UCSD-AML1 (cell line): ENCODE measurements at regions not wholly inside any gene's neighbourhood (a gene's known extent, or its start where the extent isn't known, plus 50 kb on each side); places are given as distances from the start of the nearest gene placed in this dataset.

ENCODE experiments used
- DNase-seq: peaks from one replicate; lab custom pipeline; 2025; ENCODE audit not compliant: unreplicated experiment; lab: John Stamatoyannopoulos, UW

- no peak for DNase-seq
Measured at GRCh38 chr10:88023676-88024075, 160.3 kb downstream of the PTEN start.

DNA sequence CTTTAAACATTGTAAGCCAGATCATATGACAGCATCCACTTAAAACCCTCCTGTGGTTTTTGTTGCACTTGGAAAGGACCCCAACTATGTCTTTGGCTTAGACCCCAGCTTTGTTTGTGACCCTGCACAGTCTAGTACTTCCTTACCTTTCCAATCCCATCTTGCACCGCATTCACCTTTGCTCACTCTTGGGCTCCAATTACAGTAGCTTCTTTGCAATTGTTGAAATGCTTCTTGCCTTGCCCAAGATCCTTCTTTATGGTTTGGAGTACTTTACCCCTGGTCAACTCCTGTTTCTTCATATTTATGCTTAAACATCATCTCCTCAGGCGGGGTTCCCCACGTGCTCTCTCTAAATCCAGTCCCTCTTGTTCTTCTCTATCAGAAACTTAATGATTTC, 162.6 kb downstream of the PTEN start:
- DNase-seq: no peak

- DNase-seq: peak; percentile 42
Measured at GRCh38 chr10:88027570-88027969, 164.1 kb downstream of the PTEN start.

DNA sequence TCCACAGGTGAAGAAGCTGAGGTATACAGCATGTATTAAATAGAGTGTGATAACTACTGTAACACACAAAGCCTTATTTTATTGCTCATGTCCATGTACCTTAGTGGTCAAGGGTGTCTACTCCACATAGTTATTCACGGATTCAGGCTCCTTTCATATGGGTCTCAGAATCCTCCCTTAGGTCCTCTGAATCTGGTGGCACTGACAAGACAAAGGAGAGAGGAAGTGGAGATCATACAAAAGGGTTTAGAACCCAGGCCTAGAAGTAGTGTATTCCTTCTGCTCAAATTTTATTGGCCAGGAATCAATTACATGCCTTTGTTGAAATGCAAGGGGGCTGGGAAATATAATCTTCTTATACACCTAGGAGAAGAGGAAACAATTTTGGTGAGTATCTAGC, 164.6 kb downstream of the PTEN start:
- DNase-seq: no peak

- DNase-seq: no peak
Measured at GRCh38 chr10:88028654-88029053, 165.2 kb downstream of the PTEN start.

DNA sequence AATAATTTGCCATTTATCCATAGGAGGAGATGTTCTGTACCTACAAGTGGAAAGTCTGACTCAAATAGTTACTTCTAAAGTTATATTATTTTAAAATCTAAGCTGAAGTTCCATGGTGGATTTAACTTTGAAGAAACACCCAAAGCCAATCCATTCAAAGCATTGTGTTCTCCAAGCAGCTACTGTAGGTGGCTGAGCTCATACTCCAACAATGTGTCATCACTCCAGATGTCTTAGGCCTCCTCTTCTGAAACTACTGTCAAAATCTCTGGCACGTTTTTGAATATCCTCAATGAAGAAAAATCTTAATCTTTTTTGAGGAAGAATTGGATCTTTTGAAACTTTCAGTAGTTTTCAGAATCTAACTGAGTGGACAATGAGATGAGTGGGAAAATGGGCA, 169.1 kb downstream of the PTEN start:
- DNase-seq: no peak

GRCh38 chr10:88033385-88033784, 170.0 kb downstream of the PTEN start:
- no peak for DNase-seq

GRCh38 chr10:88033793-88034192, 170.4 kb downstream of the PTEN start:
- no peak for DNase-seq

DNA sequence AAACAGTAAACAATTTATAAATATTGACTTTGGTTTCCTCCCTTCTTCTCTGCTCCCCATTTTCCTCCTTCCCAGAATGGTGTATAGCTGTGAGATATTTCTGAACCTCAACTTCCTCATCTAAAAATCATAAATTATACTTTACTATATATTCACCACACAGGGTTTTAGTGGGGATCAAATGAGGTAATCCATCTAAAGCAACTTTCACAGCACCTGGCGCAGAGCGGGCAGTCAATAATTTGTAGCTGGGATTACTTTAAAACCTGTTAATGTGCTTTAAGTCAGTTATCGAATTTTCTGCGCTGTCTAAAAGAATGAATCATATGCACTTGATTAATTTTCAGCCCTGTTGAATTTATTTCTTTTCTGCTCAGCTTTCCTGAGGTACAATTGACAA, 172.7 kb downstream of the PTEN start:
- no peak for DNase-seq

DNA sequence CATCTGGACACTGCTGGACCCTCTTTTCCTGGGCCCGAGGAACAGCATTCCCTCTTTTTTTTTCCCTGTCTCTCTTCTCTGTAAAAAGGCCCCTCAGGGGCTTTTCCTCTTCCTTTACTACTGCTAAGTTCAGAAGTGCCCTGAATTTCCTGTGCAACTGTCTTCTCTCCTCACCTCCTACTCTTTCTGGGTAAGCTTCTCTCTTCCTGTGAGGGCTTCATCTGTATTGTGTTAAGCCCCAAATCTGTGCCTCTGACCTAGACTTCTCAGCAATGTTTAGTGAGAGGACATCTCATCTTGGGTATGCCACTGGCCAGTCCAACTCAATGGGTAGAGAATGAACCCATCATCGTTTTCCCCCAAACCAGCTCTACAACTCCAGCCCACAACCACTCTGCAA, 174.2 kb downstream of the PTEN start:
- DNase-seq: peak; percentile 25

DNA sequence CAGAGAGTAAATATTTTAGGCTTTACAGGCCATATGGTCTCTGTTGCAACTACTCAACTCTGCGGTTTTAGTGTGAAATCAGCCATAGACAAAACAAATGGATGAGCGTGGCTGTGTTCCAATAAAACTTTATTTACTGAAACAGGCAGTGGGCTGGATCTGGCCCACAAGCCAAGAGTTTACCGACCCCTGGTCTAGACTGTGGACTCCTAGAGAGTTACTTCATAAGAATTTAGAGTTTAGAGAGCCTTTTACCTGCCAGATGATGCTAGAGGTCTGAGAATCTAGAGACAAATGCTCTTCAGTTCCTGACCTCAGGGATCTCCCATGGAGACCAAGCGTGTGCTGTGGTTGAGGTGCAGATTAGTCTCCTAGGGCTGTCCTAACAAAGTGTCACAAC, 174.8 kb downstream of the PTEN start:
- DNase-seq: no peak

- no peak for DNase-seq
Measured at GRCh38 chr10:88039496-88040200, 176.2 kb downstream of the PTEN start.

DNA sequence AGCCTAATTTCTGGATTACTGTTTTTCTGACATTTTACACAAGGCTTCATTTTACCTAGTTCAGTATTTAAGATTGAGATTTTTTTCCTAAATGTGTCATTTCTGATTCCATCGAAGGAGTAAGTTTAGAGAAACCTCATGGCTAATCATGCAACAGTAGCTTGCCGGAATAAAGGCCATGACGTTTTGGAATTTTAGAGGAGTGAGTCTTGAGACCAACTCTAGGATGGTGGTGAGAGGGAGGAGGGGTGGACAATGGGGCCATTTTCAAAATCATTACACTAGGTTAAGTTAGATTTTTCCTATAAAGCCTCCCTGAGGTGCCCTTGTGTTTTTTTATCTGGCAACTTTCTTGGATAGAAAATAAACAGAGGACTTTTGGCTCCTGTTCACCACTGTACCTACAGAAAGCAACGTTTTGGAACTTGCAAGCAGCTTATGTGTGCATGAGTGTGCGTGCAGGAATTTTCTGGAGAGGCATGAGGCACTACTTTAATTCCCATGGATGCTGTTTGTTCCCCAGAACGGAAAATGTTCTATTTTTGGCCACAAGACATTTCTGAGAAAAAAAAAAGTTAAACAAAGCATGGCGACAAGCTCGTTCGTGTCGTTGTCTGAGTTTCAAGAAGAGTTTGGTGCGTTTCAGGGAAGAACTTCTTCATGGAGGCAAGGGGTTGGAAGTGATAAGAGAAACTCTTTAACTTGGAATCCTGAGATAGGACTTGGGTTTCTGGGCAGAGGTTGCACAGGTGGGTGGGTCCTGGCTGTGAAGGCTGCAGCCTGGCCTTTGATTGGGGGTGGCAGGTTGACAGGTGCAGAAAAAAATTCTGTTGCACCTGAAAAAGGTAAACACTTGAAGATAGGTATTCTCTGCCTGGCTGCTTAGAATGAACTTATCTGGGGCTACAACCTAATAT, 178.1 kb downstream of the PTEN start:
- no peak for DNase-seq

DNA sequence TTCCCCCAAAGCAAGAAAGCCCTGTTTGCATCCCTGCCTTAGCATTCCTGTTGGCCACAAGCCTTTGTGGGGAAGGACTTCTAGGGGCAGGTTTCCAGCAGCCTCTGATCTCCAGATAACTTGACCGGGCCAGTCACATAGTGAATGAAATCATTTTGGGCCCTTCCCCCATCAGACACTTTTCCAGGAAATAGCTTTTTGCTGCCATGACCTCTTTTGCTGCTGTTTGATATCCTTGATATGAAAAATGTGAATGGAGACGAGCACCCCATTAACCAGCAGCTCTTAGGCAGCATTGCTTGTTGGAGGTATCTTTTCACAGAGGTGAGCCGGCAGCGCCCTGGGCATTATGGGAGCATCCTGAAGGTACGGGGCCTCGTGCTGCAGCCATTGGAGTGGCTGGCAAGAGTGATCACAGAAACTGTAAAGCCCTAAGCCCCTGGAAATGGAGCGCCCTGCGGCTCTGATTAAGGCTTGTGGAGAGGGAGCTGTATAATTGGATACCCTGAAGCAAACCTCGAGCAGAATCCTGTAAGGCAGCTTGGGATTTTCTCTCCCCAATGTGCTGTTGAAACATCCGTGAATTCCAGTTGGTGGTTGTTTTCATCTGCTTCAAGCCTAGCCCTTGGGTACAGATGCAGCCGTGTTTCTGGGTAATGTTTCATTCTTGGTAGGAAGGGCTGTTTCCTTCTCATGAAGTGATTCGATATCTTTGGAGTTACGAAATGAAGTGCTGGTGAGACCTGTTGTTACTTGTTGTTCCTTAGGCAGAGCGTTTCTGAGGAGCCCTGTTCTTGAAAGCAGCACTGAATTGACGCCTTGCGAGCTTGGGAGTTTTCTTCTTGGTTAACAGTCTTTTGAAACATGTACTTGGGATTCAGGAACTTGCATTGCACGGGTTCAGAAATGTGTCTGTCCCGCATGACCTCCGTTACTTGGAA, 179.0 kb downstream of the PTEN start:
- no peak for DNase-seq

DNA sequence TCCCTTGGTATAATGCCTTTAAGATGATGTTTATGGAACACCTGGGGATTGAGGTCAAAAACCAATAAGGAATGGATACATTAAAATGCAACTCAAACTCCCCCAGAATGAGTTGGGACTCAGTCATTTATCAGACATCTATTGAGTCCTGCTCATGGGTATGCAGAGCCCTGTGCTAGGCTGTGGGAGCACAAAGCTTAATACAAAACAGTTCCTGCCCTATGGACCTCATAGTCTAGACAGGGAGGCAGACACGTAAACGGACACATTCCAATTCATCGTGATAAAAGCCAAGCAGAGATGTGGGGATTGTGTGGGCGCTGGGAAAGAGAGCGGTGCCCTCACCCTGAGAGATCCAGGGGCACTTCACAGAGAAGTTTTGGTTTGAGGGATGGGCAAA, 181.7 kb downstream of the PTEN start:
- no peak for DNase-seq

GRCh38 chr10:88045656-88046415, 182.4 kb downstream of the PTEN start:
- no peak for DNase-seq

DNA sequence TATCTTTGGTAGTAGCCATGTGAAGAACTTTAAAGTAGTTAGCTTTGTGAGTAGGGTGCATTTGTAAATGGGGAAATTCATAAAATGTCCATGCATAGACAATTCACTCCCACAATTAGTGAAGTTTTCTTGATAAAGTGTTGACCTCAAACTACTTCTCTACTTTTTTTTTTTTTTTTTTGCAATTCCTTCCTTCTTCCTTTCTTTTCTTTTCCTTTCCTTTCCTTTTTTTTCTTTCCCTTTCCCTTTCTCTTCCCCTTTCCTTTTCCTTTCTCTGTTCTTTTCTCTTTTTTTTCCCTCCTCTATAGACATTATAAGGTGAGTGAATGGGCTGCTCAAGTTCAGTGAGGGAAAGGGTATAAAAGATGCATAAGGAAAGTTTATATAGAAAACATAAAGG, 184.2 kb downstream of the PTEN start:
- no peak for DNase-seq

- no peak for DNase-seq
Measured at GRCh38 chr10:88048312-88048711, 184.9 kb downstream of the PTEN start.

- no peak for DNase-seq
Measured at GRCh38 chr10:88049204-88049603, 185.8 kb downstream of the PTEN start.

- DNase-seq: no peak
Measured at GRCh38 chr10:88057720-88058119, 194.3 kb downstream of the PTEN start.

- no peak for DNase-seq
Measured at GRCh38 chr10:88058750-88059149, 195.3 kb downstream of the PTEN start.
